ENCODE measurements at regions not wholly inside any gene's neighbourhood (a gene's known extent, or its start where the extent isn't known, plus 50 kb on each side); places are given as distances from the start of the nearest gene placed in this dataset.

GRCh38 chr6:25132934-25133333 lies 146.2 kb upstream of the CARMIL1 start:
- TF ChIP-seq CTCF (IDR thresholded peaks at IDR 0.05) (no peak), POLR2A (IDR thresholded peaks at IDR 0.05) (no peak)
- Histone ChIP-seq H3K27ac (peak overlapping the region; percentile 92), H3K4me3 (no peak overlapping the region), H3K36me3 (no peaks in the 10 kb centered on the region), H3K27me3 (no peaks in the 10 kb centered on the region), H3K9me3 (no peaks in the 10 kb centered on the region), H3K4me1 (peaks cover 0 to 12% of the 10 kb centered on the region in 2 donors)
- no peak for DNase-seq
- intact Hi-C loops (cut with DNase I; ENCODE audit: low total_unique reads), result no loop called here

GRCh38 chr6:25133568-25133967 lies 145.6 kb upstream of the CARMIL1 start:
- intact Hi-C loops (cut with DNase I; ENCODE audit: low total_unique reads), result no loop called here
- DNase-seq, result no peak
- H3K36me3 ChIP-seq, result no peaks in the 10 kb centered on the region
- H3K27ac ChIP-seq, result peak overlapping the region; percentile 92
- H3K4me3 ChIP-seq, result no peak overlapping the region
- no peak for TF ChIP-seq CTCF (IDR thresholded peaks at IDR 0.05)
- TF ChIP-seq POLR2A (IDR thresholded peaks at IDR 0.05), result no peak
- no peaks in the 10 kb centered on the region for H3K27me3 ChIP-seq
- H3K4me1 ChIP-seq, result peaks cover 0 to 11% of the 10 kb centered on the region in 2 donors
- no peaks in the 10 kb centered on the region for H3K9me3 ChIP-seq

GRCh38 chr6:25136854-25137253 lies 142.3 kb upstream of the CARMIL1 start:
- Histone ChIP-seq H3K9me3 (no peaks in the 10 kb centered on the region), H3K4me3 (peak overlapping the region; percentile 32 to 47), H3K36me3 (no peaks in the 10 kb centered on the region), H3K27ac (peak overlapping the region; percentile 92), H3K27me3 (no peaks in the 10 kb centered on the region), H3K4me1 (peaks cover 0 to 5% of the 10 kb centered on the region in 2 donors)
- TF ChIP-seq POLR2A (IDR thresholded peaks at IDR 0.05), result peak in 1 of 2 donors; percentile 16
- TF ChIP-seq CTCF (IDR thresholded peaks at IDR 0.05), result no peak
- peak in 1 of 2 donors; percentile 46 for DNase-seq
- intact Hi-C loops (cut with DNase I; ENCODE audit: low total_unique reads), result no loop called here

- H3K4me1 ChIP-seq, result no peaks in the 10 kb centered on the region
- no peak for DNase-seq
- peak overlapping the region; percentile 92 for H3K27ac ChIP-seq
- intact Hi-C loops (cut with DNase I; ENCODE audit: low total_unique reads), result no loop called here
- H3K9me3 ChIP-seq, result no peaks in the 10 kb centered on the region
- no peaks in the 10 kb centered on the region for H3K36me3 ChIP-seq
- H3K4me3 ChIP-seq, result peak overlapping the region; percentile 32 to 47
- TF ChIP-seq CTCF (IDR thresholded peaks at IDR 0.05), result no peak
- no peaks in the 10 kb centered on the region for H3K27me3 ChIP-seq
Observed at GRCh38 chr6:25137480-25137879, 141.7 kb upstream of the CARMIL1 start.

- DNase-seq, result no peak
- Histone ChIP-seq H3K27me3 (no peaks in the 10 kb centered on the region), H3K27ac (peak overlapping the region; percentile 92), H3K9me3 (no peaks in the 10 kb centered on the region), H3K4me3 (peak overlapping the region; percentile 32 to 47), H3K36me3 (no peaks in the 10 kb centered on the region), H3K4me1 (no peaks in the 10 kb centered on the region)
- intact Hi-C loops (cut with DNase I; ENCODE audit: low total_unique reads), result no loop called here
- TF ChIP-seq POLR2A (IDR thresholded peaks at IDR 0.05) (no peak), CTCF (IDR thresholded peaks at IDR 0.05) (no peak)
Observed at GRCh38 chr6:25137916-25138232, 141.3 kb upstream of the CARMIL1 start.

All from uterus (tissue), 3 donors.